ENCODE measurements at regions not wholly inside any gene's neighbourhood (a gene's known extent, or its start where the extent isn't known, plus 50 kb on each side); places are given as distances from the start of the nearest gene placed in this dataset.

DNA sequence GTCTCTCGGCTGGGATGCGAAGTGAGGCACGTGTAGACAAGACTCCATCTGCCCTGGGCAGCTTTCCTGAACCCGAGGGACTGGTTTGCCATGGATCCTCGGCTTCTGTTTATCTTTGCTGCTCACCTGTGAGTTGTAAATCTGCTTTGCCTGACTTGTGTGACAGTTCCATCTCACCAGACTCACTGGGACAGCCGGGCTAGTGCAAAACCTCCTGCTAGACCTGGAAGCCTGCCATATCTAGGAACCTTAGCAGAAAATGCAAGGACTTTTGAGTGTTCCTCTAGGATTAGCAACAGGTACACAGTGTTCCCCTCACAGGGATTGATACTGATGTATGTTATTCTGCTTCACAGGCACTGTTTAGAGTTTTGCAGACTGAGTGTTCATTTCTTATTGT is 218.6 kb downstream of the URB2 start:
- Histone ChIP-seq H3K27ac (ENCODE audit: low read length) (peak overlapping the region; percentile 55), H3K9me3 (ENCODE audit: control insufficient read depth, low read length) (no peaks in the 10 kb centered on the region), H3K27me3 (ENCODE audit: control insufficient read depth, insufficient read depth) (no peaks in the 10 kb centered on the region), H3K4me3 (ENCODE audit: low read length) (no peak overlapping the region), H3K4me1 (ENCODE audit: control insufficient read depth, insufficient read depth, low read length) (peaks cover 4% of the 10 kb centered on the region)
- DNase-seq (no peak), ATAC-seq (peak; percentile 52 to 71)
- WGBS: 47% methylated on average over 6 of the region's 6 CpGs
- intact Hi-C loops (cut with DNase I): loop anchor here in 1 of 4 donors (10.0 kb wide), 1 partner anchor 460 kb away; no protein-coding TSS in a partner anchor

GRCh38 chr1:229845410-229846138 is 219.5 kb downstream of the URB2 start:
- Histone ChIP-seq H3K27ac (ENCODE audit: low read length) (no peak overlapping the region), H3K4me3 (ENCODE audit: low read length) (no peak overlapping the region), H3K27me3 (ENCODE audit: control insufficient read depth, insufficient read depth) (no peaks in the 10 kb centered on the region), H3K4me1 (ENCODE audit: control insufficient read depth, insufficient read depth, low read length) (peaks cover 4% of the 10 kb centered on the region), H3K9me3 (ENCODE audit: control insufficient read depth, low read length) (no peaks in the 10 kb centered on the region)
- 82% methylated on average over 4 of the region's 4 CpGs for WGBS
- ATAC-seq (no peak), DNase-seq (no peak)
- intact Hi-C loops (cut with DNase I): loop anchor here in 1 of 4 donors (10.0 kb wide), 1 partner anchor 459 kb away; no protein-coding TSS in a partner anchor

- peaks cover 4% of the 10 kb centered on the region for H3K4me1 ChIP-seq (ENCODE audit: control insufficient read depth, insufficient read depth, low read length)
- H3K9me3 ChIP-seq (ENCODE audit: control insufficient read depth, low read length): no peaks in the 10 kb centered on the region
- no peaks in the 10 kb centered on the region for H3K27me3 ChIP-seq (ENCODE audit: control insufficient read depth, insufficient read depth)
- DNase-seq: no peak
- intact Hi-C loops (cut with DNase I): loop anchor here in 1 of 4 donors (10.0 kb wide), 1 partner anchor 458 kb away; no protein-coding TSS in a partner anchor
- no peak for ATAC-seq
- no peak overlapping the region for H3K27ac ChIP-seq (ENCODE audit: low read length)
- WGBS: 93% methylated on average over 5 of the region's 5 CpGs
- no peak overlapping the region for H3K4me3 ChIP-seq (ENCODE audit: low read length)
These were observed 220.3 kb downstream of the URB2 start for GRCh38 chr1:229846351-229846750.

DNA sequence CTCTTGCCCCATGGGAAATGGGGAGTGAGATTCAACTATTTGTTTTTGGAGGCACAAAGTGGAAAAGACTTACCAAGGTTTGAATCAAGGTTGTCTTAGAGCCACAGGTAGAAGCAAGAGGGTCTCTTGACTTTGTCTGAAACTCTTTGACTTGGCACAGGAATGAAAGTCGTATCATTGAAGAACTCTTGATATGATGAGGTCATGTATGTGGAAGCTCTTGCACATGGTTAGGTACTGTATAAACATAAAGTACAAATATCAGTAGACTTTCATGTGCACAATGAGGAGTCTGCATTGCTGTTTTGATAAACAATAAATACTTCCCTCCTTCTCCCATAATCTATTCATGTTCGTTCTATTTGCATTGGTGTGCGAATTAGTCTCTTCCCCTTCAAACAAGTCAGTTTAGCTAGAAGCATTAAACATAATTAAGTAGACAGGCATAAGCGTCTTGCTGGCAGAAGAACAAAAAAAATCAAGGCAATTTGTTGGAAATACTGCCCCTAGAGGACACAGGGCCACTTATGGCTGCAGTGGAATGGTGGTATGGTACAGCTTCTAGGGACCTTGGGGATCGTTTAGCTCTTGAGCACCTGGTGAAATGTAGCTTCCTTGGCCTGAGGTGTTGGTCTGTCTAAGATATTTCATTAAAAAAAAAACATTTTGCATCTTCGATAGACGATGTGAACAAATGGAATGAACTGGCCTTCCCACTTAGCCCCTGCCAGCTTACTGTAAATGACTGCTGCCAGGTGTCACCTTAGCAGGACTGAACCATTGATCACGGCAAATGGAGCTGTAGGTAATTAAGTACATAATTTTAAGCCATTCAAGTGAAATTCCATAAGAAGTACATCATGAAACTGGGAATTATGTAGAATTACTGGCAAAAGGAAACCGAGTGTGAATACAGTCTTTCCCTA is 218.0 kb upstream of the GALNT2 start:
- no peaks in the 10 kb centered on the region for H3K9me3 ChIP-seq (ENCODE audit: control insufficient read depth, low read length)
- H3K27me3 ChIP-seq (ENCODE audit: control insufficient read depth, insufficient read depth): no peaks in the 10 kb centered on the region
- no peak for DNase-seq
- no peak overlapping the region for H3K27ac ChIP-seq (ENCODE audit: low read length)
- intact Hi-C loops (cut with DNase I): loop anchor here in 1 of 4 donors (10.0 kb wide), 1 partner anchor 456 kb away; no protein-coding TSS in a partner anchor
- no peak overlapping the region for H3K4me3 ChIP-seq (ENCODE audit: low read length)
- peaks cover 4% of the 10 kb centered on the region for H3K4me1 ChIP-seq (ENCODE audit: control insufficient read depth, insufficient read depth, low read length)
- WGBS: 75% methylated on average over 9 of the region's 9 CpGs
- no peak for ATAC-seq

DNA sequence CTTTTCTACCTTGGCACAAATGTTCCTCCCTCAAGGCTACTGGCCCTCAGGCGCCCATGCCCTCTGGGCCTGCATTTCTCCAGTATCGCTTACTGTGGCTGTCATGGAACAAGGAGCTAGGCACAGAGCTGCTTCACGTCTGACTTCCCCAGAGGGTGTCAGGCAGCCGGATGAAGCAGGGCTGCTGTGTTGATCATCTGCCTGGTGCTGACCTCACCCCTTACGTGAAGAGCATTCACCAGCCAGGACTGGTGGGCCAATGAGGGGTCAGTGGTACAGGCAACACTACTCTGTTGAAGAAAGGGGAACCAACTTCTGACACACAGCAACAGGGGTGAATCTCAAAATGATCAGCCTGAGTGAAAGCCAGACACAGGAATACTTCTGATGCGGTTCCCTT is 215.5 kb upstream of the GALNT2 start:
- ATAC-seq (no peak), DNase-seq (no peak)
- intact Hi-C loops (cut with DNase I): no loop called here
- WGBS: 82% methylated on average over 6 of the region's 6 CpGs
- H3K4me1 ChIP-seq (ENCODE audit: control insufficient read depth, insufficient read depth, low read length): no peaks in the 10 kb centered on the region
- no peak overlapping the region for H3K27ac ChIP-seq (ENCODE audit: low read length)
- no peaks in the 10 kb centered on the region for H3K27me3 ChIP-seq (ENCODE audit: control insufficient read depth, insufficient read depth)
- H3K4me3 ChIP-seq (ENCODE audit: low read length): no peak overlapping the region
- no peaks in the 10 kb centered on the region for H3K9me3 ChIP-seq (ENCODE audit: control insufficient read depth, low read length)

GRCh38 chr1:229853751-229854150 is 213.3 kb upstream of the GALNT2 start:
- intact Hi-C loops (cut with DNase I): no loop called here
- WGBS: 90% methylated on average over 3 of the region's 3 CpGs
- ATAC-seq (no peak), DNase-seq (no peak)
- Histone ChIP-seq H3K27me3 (ENCODE audit: control insufficient read depth, insufficient read depth) (no peaks in the 10 kb centered on the region), H3K27ac (ENCODE audit: low read length) (no peak overlapping the region), H3K4me1 (ENCODE audit: control insufficient read depth, insufficient read depth, low read length) (no peaks in the 10 kb centered on the region), H3K4me3 (ENCODE audit: low read length) (no peak overlapping the region), H3K9me3 (ENCODE audit: control insufficient read depth, low read length) (no peaks in the 10 kb centered on the region)

DNA sequence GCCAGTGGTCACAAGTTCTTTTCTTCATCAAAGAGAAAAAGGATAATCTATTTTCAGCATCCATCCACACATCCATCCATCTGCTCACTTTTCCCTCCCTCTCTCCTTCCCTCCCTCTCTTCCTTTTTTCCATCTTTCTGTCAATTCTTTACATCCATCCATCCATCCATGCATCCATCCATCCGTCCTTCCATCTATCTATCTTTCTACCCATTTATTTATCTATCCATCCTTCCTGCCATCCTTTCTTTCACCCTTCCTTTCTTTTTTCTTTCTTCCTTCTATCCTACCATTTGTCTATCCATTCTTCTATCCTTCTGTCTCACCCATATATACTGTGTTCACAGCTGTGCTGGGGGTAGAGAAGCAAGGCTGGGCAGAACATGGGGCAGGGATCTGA is 212.4 kb upstream of the GALNT2 start:
- no peak for ATAC-seq
- no peak overlapping the region for H3K4me3 ChIP-seq (ENCODE audit: low read length)
- 86% methylated on average over 1 of the region's 1 CpG for WGBS

DNA sequence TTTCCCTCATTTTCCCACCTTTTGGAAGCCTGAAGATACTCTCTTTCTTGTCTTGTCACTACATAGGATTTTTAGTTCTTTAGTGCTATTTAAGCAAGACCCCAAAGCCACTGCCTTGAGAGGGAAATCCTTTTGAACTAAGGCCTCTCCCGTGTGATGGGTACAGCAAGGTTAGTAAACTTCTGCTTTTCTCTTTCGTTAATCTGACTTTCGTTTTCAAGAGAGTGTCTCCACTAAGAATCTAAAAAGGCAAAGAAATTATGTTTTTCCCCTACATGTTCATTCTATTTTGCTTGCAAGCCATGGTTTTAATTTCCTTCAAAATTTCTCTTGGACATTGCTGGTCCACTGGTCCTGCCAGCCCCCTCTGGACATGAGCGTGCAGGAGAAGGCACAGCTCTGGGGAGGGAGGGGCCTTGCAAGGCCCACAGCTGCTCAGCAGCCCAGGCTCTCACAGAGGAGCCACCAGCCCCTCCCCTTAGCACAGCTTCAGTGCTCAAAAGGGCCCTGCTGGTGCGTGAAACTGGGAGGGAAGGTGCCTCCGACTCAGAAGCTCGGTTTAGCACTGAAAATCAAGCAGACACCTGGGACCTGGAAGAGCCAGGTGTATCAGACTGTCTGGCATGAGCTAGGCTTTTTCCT is 210.9 kb upstream of the GALNT2 start:
- intact Hi-C loops (cut with DNase I): no loop called here
- Histone ChIP-seq H3K4me3 (ENCODE audit: low read length) (no peak overlapping the region), H3K4me1 (ENCODE audit: control insufficient read depth, insufficient read depth, low read length) (no peaks in the 10 kb centered on the region), H3K27ac (ENCODE audit: low read length) (no peak overlapping the region), H3K9me3 (ENCODE audit: control insufficient read depth, low read length) (no peaks in the 10 kb centered on the region), H3K27me3 (ENCODE audit: control insufficient read depth, insufficient read depth) (no peaks in the 10 kb centered on the region)
- 70% methylated on average over 7 of the region's 7 CpGs for WGBS
- DNase-seq (no peak), ATAC-seq (peak in 1 of 2 donors; percentile 41)

More for the DNA sequence above, 212.4 kb upstream of the GALNT2 start:
- Histone ChIP-seq H3K4me1 (ENCODE audit: control insufficient read depth, insufficient read depth, low read length) (no peaks in the 10 kb centered on the region), H3K27ac (ENCODE audit: low read length) (no peak overlapping the region), H3K9me3 (ENCODE audit: control insufficient read depth, low read length) (no peaks in the 10 kb centered on the region), H3K27me3 (ENCODE audit: control insufficient read depth, insufficient read depth) (no peaks in the 10 kb centered on the region)
- intact Hi-C loops (cut with DNase I): no loop called here
- DNase-seq: no peak

- intact Hi-C loops (cut with DNase I): no loop called here
- H3K27me3 ChIP-seq (ENCODE audit: control insufficient read depth, insufficient read depth): no peaks in the 10 kb centered on the region
- 94% methylated on average over 4 of the region's 4 CpGs for WGBS
- H3K4me3 ChIP-seq (ENCODE audit: low read length): no peak overlapping the region
- no peaks in the 10 kb centered on the region for H3K9me3 ChIP-seq (ENCODE audit: control insufficient read depth, low read length)
- no peak overlapping the region for H3K27ac ChIP-seq (ENCODE audit: low read length)
- H3K4me1 ChIP-seq (ENCODE audit: control insufficient read depth, insufficient read depth, low read length): no peaks in the 10 kb centered on the region
- DNase-seq: no peak
- ATAC-seq: no peak
These were observed 209.5 kb upstream of the GALNT2 start for GRCh38 chr1:229857585-229857984.

DNA sequence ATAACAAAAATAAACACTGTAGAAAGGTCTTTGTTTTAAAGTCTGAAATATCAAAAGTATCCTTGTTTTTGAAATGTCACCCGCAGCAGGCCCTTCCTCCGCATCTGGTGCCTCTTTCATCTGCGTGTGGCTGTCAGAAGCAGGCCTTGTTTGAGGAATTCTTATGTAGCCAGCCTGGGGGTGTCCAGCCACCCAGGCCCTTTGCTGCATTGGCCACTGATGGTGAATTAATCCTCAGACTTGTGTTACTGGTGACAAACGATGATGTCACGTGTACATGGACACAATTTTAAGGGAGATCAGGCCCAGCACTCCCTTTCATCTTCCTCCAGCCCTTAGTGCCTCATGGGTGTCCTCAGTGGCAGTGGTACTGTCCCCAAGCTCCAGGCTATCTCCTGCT is 208.0 kb upstream of the GALNT2 start:
- Histone ChIP-seq H3K9me3 (ENCODE audit: control insufficient read depth, low read length) (no peaks in the 10 kb centered on the region), H3K4me1 (ENCODE audit: control insufficient read depth, insufficient read depth, low read length) (peaks cover 5% of the 10 kb centered on the region), H3K27ac (ENCODE audit: low read length) (no peak overlapping the region), H3K27me3 (ENCODE audit: control insufficient read depth, insufficient read depth) (no peaks in the 10 kb centered on the region), H3K4me3 (ENCODE audit: low read length) (no peak overlapping the region)
- DNase-seq (no peak), ATAC-seq (no peak)
- intact Hi-C loops (cut with DNase I): no loop called here
- 82% methylated on average over 5 of the region's 5 CpGs for WGBS

- no peaks in the 10 kb centered on the region for H3K9me3 ChIP-seq (ENCODE audit: control insufficient read depth, low read length)
- intact Hi-C loops (cut with DNase I): no loop called here
- DNase-seq (no peak), ATAC-seq (no peak)
- H3K4me3 ChIP-seq (ENCODE audit: low read length): no peak overlapping the region
- 82% methylated on average over 6 of the region's 6 CpGs for WGBS
- no peaks in the 10 kb centered on the region for H3K27me3 ChIP-seq (ENCODE audit: control insufficient read depth, insufficient read depth)
- H3K4me1 ChIP-seq (ENCODE audit: control insufficient read depth, insufficient read depth, low read length): peaks cover 5% of the 10 kb centered on the region
- H3K27ac ChIP-seq (ENCODE audit: low read length): no peak overlapping the region
These were observed 206.1 kb upstream of the GALNT2 start for GRCh38 chr1:229860926-229861325.

Data from right cardiac atrium (tissue), 5 donors.